GM12878 (cell line): ENCODE measurements at regions not wholly inside any gene's neighbourhood (a gene's known extent, or its start where the extent isn't known, plus 50 kb on each side); places are given as distances from the start of the nearest gene placed in this dataset.

Experiments used
- CEBPB ChIP-seq, 2 experiments: fragments of 150-350 bp in 1 of 2; IDR thresholded peaks; 2 replicates each; pipeline ENCODE4 v1.6.1; 2012 to 2014; ENCODE audit warnings: low read depth in 2 of 2, low read length in 2 of 2, borderline replicate concordance in 1 of 2, inconsistent platforms in 1 of 2
- CHD1 ChIP-seq: IDR thresholded peaks from 2 replicates; pipeline ENCODE4 v1.6.1; 2012; ENCODE audit warnings: low read depth, low read length, improper control_type of control experiment
- EZH2 ChIP-seq: IDR thresholded peaks from 2 replicates; pipeline ENCODE4 v1.6.1; 2012; ENCODE audit warnings: low read depth, mild to moderate bottlenecking, control low read depth, inconsistent platforms, low read length, borderline replicate concordance; ENCODE audit not compliant: control insufficient read depth
- GABPA ChIP-seq: IDR thresholded peaks from 2 replicates; pipeline ENCODE4 v1.6.1; 2014; ENCODE audit warnings: antibody characterized with exemption, low read depth, mild to moderate bottlenecking, inconsistent platforms
- POLR2A ChIP-seq: IDR thresholded peaks from 2 replicates; pipeline ENCODE4 v1.6.1; 2011; ENCODE audit warnings: low read depth, mild to moderate bottlenecking, low read length
- TF ChIP-seq, protein P1 (sequence below), 3 experiments: IDR thresholded peaks in 2 of 3; conservative IDR thresholded peaks in 1 of 3; 2 replicates each; pipeline ENCODE4 v1.5.1; 2011; ENCODE audit warnings: low read depth in 3 of 3, low read length in 3 of 3, mild to moderate bottlenecking in 3 of 3, control low read depth in 2 of 3, moderate library complexity in 2 of 3, inconsistent platforms in 1 of 3, mixed read lengths in 1 of 3; ENCODE audit not compliant: control insufficient read depth in 2 of 3, insufficient read depth in 1 of 3; ENCODE audit errors: extremely low read depth in 1 of 3
- TF ChIP-seq, protein P2 (sequence below): IDR thresholded peaks from 2 replicates; pipeline ENCODE4 v1.6.1; 2012; ENCODE audit warnings: mild to moderate bottlenecking, low read depth, low read length

DNA sequence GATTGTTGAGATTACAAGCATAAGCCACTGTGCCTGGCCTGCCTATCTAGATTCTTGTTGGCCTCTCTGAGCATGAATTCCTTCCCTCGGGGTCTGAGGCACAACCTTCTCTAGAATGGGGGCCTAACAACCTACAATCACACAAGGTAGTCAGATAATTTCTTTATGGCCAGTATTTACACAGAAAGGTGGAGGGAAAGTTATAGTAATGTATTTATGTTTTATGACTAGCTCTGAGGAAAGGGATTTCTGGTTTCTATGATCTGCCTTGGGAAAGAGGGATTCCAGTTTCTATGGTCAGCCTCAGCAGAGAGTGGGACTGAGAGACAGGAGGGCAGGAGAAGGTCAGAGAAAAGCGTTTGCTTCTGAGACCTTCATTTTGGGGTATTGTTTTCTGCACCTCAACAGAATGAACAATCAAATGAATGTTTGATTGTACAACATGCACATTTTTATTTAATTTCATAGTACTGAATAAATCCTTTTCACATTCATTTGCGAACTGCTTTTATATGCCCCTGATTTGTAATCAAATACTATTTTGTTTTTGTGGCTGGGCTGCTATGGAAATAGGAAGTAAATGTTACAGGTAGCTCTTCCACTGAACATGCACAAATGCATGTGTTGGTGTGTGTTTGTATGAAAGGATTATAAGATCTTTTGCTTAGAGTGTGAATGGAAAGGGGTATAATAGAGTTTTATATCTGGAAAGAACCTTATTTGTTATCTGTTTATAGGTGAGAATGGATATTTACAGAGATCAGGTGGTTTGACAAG lies 499.7 kb upstream of the RGS6 start:
- TF ChIP-seq CEBPB (IDR thresholded peaks at IDR 0.05; ENCODE audit: borderline replicate concordance in 1 of 2, low read depth in 2 of 2, low read length in 2 of 2) (no peak), GABPA (no peak), POLR2A (no peak), EZH2 (no peak), CHD1 (no peak)
- TF ChIP-seq, protein P1, sequence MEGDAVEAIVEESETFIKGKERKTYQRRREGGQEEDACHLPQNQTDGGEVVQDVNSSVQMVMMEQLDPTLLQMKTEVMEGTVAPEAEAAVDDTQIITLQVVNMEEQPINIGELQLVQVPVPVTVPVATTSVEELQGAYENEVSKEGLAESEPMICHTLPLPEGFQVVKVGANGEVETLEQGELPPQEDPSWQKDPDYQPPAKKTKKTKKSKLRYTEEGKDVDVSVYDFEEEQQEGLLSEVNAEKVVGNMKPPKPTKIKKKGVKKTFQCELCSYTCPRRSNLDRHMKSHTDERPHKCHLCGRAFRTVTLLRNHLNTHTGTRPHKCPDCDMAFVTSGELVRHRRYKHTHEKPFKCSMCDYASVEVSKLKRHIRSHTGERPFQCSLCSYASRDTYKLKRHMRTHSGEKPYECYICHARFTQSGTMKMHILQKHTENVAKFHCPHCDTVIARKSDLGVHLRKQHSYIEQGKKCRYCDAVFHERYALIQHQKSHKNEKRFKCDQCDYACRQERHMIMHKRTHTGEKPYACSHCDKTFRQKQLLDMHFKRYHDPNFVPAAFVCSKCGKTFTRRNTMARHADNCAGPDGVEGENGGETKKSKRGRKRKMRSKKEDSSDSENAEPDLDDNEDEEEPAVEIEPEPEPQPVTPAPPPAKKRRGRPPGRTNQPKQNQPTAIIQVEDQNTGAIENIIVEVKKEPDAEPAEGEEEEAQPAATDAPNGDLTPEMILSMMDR (IDR thresholded peaks at IDR 0.05 in 2 of 3, conservative IDR thresholded peaks at IDR 0.05 in 1 of 3; ENCODE audit: control insufficient read depth in 2 of 3, extremely low read depth in 1 of 3, insufficient read depth in 1 of 3, low read depth in 3 of 3, low read length in 3 of 3): no peak
- TF ChIP-seq, protein P2, sequence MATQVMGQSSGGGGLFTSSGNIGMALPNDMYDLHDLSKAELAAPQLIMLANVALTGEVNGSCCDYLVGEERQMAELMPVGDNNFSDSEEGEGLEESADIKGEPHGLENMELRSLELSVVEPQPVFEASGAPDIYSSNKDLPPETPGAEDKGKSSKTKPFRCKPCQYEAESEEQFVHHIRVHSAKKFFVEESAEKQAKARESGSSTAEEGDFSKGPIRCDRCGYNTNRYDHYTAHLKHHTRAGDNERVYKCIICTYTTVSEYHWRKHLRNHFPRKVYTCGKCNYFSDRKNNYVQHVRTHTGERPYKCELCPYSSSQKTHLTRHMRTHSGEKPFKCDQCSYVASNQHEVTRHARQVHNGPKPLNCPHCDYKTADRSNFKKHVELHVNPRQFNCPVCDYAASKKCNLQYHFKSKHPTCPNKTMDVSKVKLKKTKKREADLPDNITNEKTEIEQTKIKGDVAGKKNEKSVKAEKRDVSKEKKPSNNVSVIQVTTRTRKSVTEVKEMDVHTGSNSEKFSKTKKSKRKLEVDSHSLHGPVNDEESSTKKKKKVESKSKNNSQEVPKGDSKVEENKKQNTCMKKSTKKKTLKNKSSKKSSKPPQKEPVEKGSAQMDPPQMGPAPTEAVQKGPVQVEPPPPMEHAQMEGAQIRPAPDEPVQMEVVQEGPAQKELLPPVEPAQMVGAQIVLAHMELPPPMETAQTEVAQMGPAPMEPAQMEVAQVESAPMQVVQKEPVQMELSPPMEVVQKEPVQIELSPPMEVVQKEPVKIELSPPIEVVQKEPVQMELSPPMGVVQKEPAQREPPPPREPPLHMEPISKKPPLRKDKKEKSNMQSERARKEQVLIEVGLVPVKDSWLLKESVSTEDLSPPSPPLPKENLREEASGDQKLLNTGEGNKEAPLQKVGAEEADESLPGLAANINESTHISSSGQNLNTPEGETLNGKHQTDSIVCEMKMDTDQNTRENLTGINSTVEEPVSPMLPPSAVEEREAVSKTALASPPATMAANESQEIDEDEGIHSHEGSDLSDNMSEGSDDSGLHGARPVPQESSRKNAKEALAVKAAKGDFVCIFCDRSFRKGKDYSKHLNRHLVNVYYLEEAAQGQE: no peak
